PC-9 (cell line): ENCODE measurements at regions not wholly inside any gene's neighbourhood (a gene's known extent, or its start where the extent isn't known, plus 50 kb on each side); places are given as distances from the start of the nearest gene placed in this dataset.
"Not testable (repeated sequence)": the region's sequence is repeated elsewhere in the genome, so short reads cannot be mapped to it uniquely, and the experiment has no call there.

Experiments used
- BruUV-seq: library from RNA; stranded (reverse); fragments of 400-500 nt; replicated peaks from 2 replicates; lab custom pipeline; 2021; lab: Mats Ljungman, UMichigan
- CTCF ChIA-PET: fragments of 300-600 bp; sonication (Branson Sonifier 250); formaldehyde crosslinking; loops from one replicate; lab custom pipeline; 2022; ENCODE audit warnings: antibody characterized with exemption; lab: Charles Lee
- POLR2A ChIA-PET: fragments of 300-600 bp; sonication (Branson Sonifier 250); formaldehyde crosslinking; loops from one replicate; lab custom pipeline; 2022; ENCODE audit warnings: antibody characterized with exemption; ENCODE audit not compliant: unreplicated experiment; lab: Charles Lee
- DNase-seq, 2 experiments: peaks; one replicate each; pipeline versions ENCODE4 v3.0.0 to v3.0.0-alpha.2; 2015 to 2022; ENCODE audit warnings: mixed read lengths in 1 of 2
- H2AFZ ChIP-seq: fragments of 200-600 bp; sonication (generic); 2 replicates; pipeline ENCODE4 v1.8.1; 2017; ENCODE audit warnings: antibody characterized with exemption
- H3F3A ChIP-seq: fragments of 200-600 bp; sonication (generic); 2 replicates; pipeline ENCODE4 v1.8.1; 2017; ENCODE audit warnings: antibody characterized with exemption, mild to moderate bottlenecking, low read depth; ENCODE audit not compliant: insufficient read depth
- H3K27ac ChIP-seq: fragments of 200-600 bp; sonication (generic); 2 replicates; pipeline ENCODE4 v1.6.1; 2016; ENCODE audit warnings: mixed run types
- H3K27me3 ChIP-seq: fragments of 200-600 bp; sonication (generic); 2 replicates; pipeline ENCODE4 v1.6.1; 2016; ENCODE audit warnings: low read depth, mixed run types; ENCODE audit not compliant: insufficient read depth
- H3K36me3 ChIP-seq: fragments of 200-600 bp; sonication (generic); 2 replicates; pipeline ENCODE4 v1.6.1; 2016; ENCODE audit warnings: low read depth, mixed run types
- H3K4me1 ChIP-seq: fragments of 200-600 bp; sonication (generic); replicated peaks from 2 replicates; pipeline ENCODE4 v1.6.1; 2016; ENCODE audit warnings: mixed run types; ENCODE audit not compliant: insufficient read depth
- H3K4me2 ChIP-seq: fragments of 200-600 bp; sonication (generic); 2 replicates; pipeline ENCODE4 v1.6.1; 2017; ENCODE audit warnings: mixed run types
- H3K4me3 ChIP-seq: fragments of 200-600 bp; sonication (generic); 2 replicates; pipeline ENCODE4 v1.6.1; 2016; ENCODE audit warnings: mixed run types
- H3K79me2 ChIP-seq: fragments of 200-600 bp; sonication (generic); 2 replicates; pipeline ENCODE4 v1.6.1; 2017; ENCODE audit warnings: low read depth, mixed run types
- H3K9me2 ChIP-seq: fragments of 200-600 bp; sonication (generic); 2 replicates; pipeline ENCODE4 v1.8.1; 2017; ENCODE audit warnings: mild to moderate bottlenecking; ENCODE audit not compliant: insufficient read depth
- H3K9me3 ChIP-seq: fragments of 200-600 bp; sonication (generic); 2 replicates; pipeline ENCODE4 v1.8.1; 2016; ENCODE audit warnings: low read depth; ENCODE audit not compliant: insufficient read depth
- H4K20me1 ChIP-seq: fragments of 200-600 bp; sonication (generic); 2 replicates; pipeline ENCODE4 v1.8.1; 2017; ENCODE audit not compliant: insufficient read depth
- EZH2 ChIP-seq: fragments of 200-600 bp; sonication (generic); IDR thresholded peaks from 2 replicates; pipeline ENCODE4 v1.8.0; 2017; ENCODE audit warnings: antibody characterized with exemption, low read depth
- intact Hi-C: fragments of 100-400 bp; cut with micrococcal nuclease; formaldehyde crosslinking; loops from one replicate; pipeline ENCODE4 v1.10.0; 2022; ENCODE audit not compliant: unreplicated experiment
- TF ChIP-seq, protein P1 (sequence below): fragments of 200-600 bp; sonication (generic); conservative IDR thresholded peaks from 2 replicates; pipeline ENCODE4 v1.6.1; 2017; ENCODE audit warnings: mixed run types, antibody characterized with exemption, mild to moderate bottlenecking, moderate library complexity

- Histone ChIP-seq H3K9me2 (no peaks in the 10 kb centered on the region), H3K4me2 (no peak overlapping the region), H3K79me2 (no peaks in the 10 kb centered on the region), H2AFZ (no peak overlapping the region), H3K36me3 (no peaks in the 10 kb centered on the region), H3K27ac (no peak overlapping the region), H3F3A (no peaks in the 10 kb centered on the region), H3K4me3 (no peak overlapping the region), H3K4me1 (0 out of 2 replicates have a peak, but pooled peaks cover 7% of the 10 kb centered on the region), H4K20me1 (no peaks in the 10 kb centered on the region), H3K27me3 (no peaks in the 10 kb centered on the region), H3K9me3 (no peaks in the 10 kb centered on the region)
- ChIA-PET CTCF (no interaction called here), POLR2A (no interaction called here)
- no TSS peak for BruUV-seq
- intact Hi-C loops: no loop called here
- no peak for DNase-seq
- no peak for TF ChIP-seq EZH2
- TF ChIP-seq, protein P1, sequence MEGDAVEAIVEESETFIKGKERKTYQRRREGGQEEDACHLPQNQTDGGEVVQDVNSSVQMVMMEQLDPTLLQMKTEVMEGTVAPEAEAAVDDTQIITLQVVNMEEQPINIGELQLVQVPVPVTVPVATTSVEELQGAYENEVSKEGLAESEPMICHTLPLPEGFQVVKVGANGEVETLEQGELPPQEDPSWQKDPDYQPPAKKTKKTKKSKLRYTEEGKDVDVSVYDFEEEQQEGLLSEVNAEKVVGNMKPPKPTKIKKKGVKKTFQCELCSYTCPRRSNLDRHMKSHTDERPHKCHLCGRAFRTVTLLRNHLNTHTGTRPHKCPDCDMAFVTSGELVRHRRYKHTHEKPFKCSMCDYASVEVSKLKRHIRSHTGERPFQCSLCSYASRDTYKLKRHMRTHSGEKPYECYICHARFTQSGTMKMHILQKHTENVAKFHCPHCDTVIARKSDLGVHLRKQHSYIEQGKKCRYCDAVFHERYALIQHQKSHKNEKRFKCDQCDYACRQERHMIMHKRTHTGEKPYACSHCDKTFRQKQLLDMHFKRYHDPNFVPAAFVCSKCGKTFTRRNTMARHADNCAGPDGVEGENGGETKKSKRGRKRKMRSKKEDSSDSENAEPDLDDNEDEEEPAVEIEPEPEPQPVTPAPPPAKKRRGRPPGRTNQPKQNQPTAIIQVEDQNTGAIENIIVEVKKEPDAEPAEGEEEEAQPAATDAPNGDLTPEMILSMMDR: no peak
Measured at GRCh38 chr2:111519071-111519470, 364.9 kb downstream of the ANAPC1 start.

DNA sequence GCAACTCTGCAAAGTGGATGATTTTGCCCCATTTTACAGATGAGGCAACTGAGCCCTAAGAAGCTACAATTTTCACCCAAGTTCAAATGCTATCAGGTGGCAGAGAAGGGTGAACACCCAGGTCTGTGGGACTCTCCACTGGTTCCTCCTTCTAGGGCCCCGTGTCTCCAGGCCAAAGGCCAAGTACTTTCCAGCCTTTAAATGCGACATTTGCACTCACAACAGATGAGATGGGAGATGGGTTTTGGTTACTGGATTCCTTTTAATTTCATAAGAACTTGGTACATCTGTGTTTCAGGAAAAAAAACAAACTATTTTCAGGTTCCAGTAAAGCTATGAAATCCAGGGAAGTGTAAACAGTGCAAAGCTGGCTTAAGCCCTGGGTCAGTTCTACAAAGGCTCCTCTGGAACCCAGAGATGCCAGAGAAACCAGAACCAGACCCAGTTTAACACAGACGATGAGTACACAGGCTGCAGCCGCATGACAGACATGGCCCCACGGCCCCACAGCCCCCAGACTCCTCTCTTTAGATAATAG lies 361.7 kb downstream of the ANAPC1 start:
- BruUV-seq: no TSS peak
- no peak overlapping the region for H3K27ac ChIP-seq
- no peaks in the 10 kb centered on the region for H3K36me3 ChIP-seq
- no peak for DNase-seq
- no peak overlapping the region for H3K4me3 ChIP-seq
- H4K20me1 ChIP-seq: no peaks in the 10 kb centered on the region
- POLR2A ChIA-PET: no interaction called here
- no peaks in the 10 kb centered on the region for H3K27me3 ChIP-seq
- intact Hi-C loops: no loop called here
- no peak overlapping the region for H3K4me2 ChIP-seq
- no peaks in the 10 kb centered on the region for H3K9me3 ChIP-seq
- H3K79me2 ChIP-seq: no peaks in the 10 kb centered on the region
- H2AFZ ChIP-seq: no peak overlapping the region
- H3F3A ChIP-seq: no peaks in the 10 kb centered on the region
- H3K9me2 ChIP-seq: no peaks in the 10 kb centered on the region
- TF ChIP-seq, protein P1: no peak
- TF ChIP-seq EZH2: no peak
- H3K4me1 ChIP-seq: 0 out of 2 replicates have a peak, but pooled peaks cover 7% of the 10 kb centered on the region
- CTCF ChIA-PET: no interaction called here

DNA sequence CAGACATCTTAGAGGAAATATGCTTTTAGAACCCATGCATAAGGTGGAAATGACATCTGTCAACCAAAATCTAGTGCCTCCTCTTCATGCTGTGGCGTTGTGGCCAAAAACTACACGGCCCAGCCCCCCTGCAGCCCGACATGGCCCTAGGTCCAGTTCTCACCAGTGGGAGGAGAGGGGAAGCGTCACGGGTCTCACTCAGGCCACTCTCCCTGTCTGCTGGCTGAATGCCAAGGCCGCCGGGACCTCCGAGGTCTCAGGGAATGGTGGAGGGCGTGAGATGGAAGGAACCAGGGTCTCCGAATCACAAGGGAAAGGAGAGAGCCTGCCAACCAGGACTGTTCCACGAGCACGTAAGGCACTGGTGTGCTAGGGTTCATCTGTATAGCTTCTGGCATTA lies 361.0 kb downstream of the ANAPC1 start:
- Histone ChIP-seq H2AFZ (no peak overlapping the region), H3K36me3 (no peaks in the 10 kb centered on the region), H3K4me2 (no peak overlapping the region), H3K9me2 (no peaks in the 10 kb centered on the region), H3K27ac (no peak overlapping the region), H3K79me2 (no peaks in the 10 kb centered on the region), H3F3A (no peaks in the 10 kb centered on the region), H3K9me3 (no peaks in the 10 kb centered on the region), H4K20me1 (no peaks in the 10 kb centered on the region), H3K27me3 (no peaks in the 10 kb centered on the region), H3K4me3 (no peak overlapping the region), H3K4me1 (0 out of 2 replicates have a peak, but pooled peaks cover 7% of the 10 kb centered on the region)
- no peak for TF ChIP-seq EZH2
- TF ChIP-seq, protein P1: no peak
- BruUV-seq: no TSS peak
- intact Hi-C loops: no loop called here
- POLR2A ChIA-PET: no interaction called here
- CTCF ChIA-PET: no interaction called here
- no peak for DNase-seq

DNA sequence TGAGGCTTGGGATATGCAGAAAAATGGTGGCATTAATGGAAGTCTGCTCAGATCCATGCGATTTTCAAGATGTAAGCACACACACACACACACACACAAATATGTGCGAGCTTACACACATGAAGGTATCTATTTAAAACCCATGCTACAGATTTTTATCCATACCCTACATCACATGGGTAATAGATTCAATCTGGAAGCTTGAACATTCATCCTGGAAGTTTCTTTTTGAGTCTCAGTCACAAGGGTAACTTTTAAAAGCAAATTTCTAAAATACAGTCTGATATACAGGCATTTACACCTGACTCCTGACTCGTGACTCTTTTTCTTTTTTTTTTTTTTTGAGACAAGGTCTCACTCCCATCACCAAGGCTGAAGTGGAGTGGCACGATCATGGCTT lies 359.0 kb downstream of the ANAPC1 start:
- H3K9me3 ChIP-seq, H3K27me3 ChIP-seq: not testable (repeated sequence)

DNA sequence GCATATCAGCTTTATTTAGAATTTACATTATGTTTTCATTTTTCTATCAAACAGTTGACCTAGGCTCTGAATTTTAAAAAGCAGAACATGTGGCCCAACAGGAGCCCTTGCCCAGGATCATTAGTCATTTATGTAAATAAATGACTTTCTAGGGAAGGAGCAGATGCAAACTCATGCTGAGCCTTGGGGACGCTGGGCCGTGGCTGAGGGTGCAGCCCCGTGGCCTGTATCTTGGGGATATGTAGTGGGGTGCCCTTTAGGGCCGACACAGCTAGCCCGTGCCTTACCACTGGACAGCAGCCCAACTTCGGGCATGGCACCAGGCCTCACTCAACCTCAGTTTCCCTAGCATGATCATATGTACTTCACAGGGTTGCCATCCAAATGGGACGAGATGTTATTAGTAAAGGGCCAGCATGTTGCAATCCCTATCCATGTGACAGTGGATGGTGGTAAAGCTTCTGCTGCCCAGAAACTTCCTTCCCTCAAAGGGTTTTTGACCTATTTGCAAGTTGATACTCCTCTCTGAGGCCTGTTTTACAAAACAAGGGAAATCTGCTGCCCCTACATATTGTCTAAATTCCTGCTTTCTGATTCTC lies 357.9 kb downstream of the ANAPC1 start:
- H3K4me2 ChIP-seq, H3K4me1 ChIP-seq, H3K4me3 ChIP-seq, POLR2A ChIA-PET, H3F3A ChIP-seq, H3K27ac ChIP-seq, DNase-seq, H3K27me3 ChIP-seq, H3K9me2 ChIP-seq, H3K36me3 ChIP-seq, H3K79me2 ChIP-seq, H2AFZ ChIP-seq, intact Hi-C loops, H4K20me1 ChIP-seq, H3K9me3 ChIP-seq, CTCF ChIA-PET, BruUV-seq: not testable (repeated sequence)

More for the DNA sequence above, 359.0 kb downstream of the ANAPC1 start:
- BruUV-seq, H3K9me2 ChIP-seq, H4K20me1 ChIP-seq, H3F3A ChIP-seq, H3K36me3 ChIP-seq, CTCF ChIA-PET, H2AFZ ChIP-seq, H3K4me3 ChIP-seq, H3K79me2 ChIP-seq, DNase-seq, H3K4me1 ChIP-seq, POLR2A ChIA-PET, H3K27ac ChIP-seq, intact Hi-C loops, H3K4me2 ChIP-seq: not testable (repeated sequence)
